ENCODE measurements at regions not wholly inside any gene's neighbourhood (a gene's known extent, or its start where the extent isn't known, plus 50 kb on each side); places are given as distances from the start of the nearest gene placed in this dataset.

DNA sequence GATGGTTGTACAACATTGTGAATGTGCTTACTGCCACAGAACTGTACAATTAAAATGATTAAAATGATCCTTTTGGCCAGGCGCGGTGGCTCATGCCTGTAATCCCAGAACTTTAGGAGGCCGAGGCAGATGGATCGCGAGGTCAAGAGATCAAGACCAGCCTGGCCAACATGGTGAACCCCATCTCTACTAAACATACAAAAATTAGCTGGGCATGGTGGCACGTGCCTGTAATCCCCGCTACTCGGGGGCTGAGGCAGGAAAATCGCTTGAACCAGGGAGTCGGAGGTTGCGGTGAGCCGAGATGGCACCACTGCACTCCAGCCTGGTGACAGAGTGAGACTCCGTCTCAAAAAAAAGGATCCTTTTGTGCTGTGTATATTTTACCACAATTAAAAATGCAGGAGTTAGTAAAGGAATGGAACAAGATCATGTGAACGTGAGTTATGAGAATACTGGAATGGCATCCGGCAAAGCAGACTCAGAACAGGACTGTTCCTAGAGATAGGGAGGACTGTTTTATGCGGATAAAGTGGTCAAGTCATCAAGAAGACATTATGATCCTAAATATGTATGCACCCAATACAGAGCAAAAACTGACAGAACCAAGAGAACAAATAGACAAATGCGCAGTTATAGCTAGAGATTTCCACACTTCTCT is 58.0 kb upstream of the CLDN5 start:
- no peak for TF ChIP-seq EP300 (IDR thresholded peaks at IDR 0.05; ENCODE audit: borderline replicate concordance)
- no peak for TF ChIP-seq RAD21 (IDR thresholded peaks at IDR 0.05; ENCODE audit: low read depth)
- no peak for TF ChIP-seq TAF1 (IDR thresholded peaks at IDR 0.05; ENCODE audit: low read depth)
- no peak for TF ChIP-seq TCF12 (IDR thresholded peaks at IDR 0.05; ENCODE audit: low read depth)
- no peak for TF ChIP-seq YY1 (IDR thresholded peaks at IDR 0.05; ENCODE audit: low read depth)
- no peak for TF ChIP-seq TEAD4 (IDR thresholded peaks at IDR 0.05)
- no peak for TF ChIP-seq EGR1 (IDR thresholded peaks at IDR 0.05)
- TF ChIP-seq REST (IDR thresholded peaks at IDR 0.05; ENCODE audit: low read depth): no peak
- TF ChIP-seq CREB1 (IDR thresholded peaks at IDR 0.05; ENCODE audit: low read depth): no peak
- no peak for TF ChIP-seq CEBPB (IDR thresholded peaks at IDR 0.05)
- no peak for TF ChIP-seq ZBTB7A (IDR thresholded peaks at IDR 0.05; ENCODE audit: low read depth)
- TF ChIP-seq, protein P1, sequence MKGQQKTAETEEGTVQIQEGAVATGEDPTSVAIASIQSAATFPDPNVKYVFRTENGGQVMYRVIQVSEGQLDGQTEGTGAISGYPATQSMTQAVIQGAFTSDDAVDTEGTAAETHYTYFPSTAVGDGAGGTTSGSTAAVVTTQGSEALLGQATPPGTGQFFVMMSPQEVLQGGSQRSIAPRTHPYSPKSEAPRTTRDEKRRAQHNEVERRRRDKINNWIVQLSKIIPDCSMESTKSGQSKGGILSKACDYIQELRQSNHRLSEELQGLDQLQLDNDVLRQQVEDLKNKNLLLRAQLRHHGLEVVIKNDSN (IDR thresholded peaks at IDR 0.05): no peak
